Activated CD4-positive, alpha-beta T cell treated with anti-CD3 and anti-CD28 coated beads, Interleukin-2, Interleukin-4, amounts not matched to agents 100 ng/mL and 50 ng/mL, durations not matched to agents 16 hours and 8 hours (primary cell): ENCODE measurements at regions not wholly inside any gene's neighbourhood (a gene's known extent, or its start where the extent isn't known, plus 50 kb on each side); places are given as distances from the start of the nearest gene placed in this dataset.
A peak's percentile ranks its signal among the peaks of the same experiment; 100 is the strongest.
"Not testable (repeated sequence)": the region's sequence is repeated elsewhere in the genome, so short reads cannot be mapped to it uniquely, and the experiment has no call there.

Experiments used
- DNase-seq: peaks from one replicate; pipeline ENCODE4 v3.0.0-alpha.2; 2020; ENCODE audit warnings: low spot score

DNA sequence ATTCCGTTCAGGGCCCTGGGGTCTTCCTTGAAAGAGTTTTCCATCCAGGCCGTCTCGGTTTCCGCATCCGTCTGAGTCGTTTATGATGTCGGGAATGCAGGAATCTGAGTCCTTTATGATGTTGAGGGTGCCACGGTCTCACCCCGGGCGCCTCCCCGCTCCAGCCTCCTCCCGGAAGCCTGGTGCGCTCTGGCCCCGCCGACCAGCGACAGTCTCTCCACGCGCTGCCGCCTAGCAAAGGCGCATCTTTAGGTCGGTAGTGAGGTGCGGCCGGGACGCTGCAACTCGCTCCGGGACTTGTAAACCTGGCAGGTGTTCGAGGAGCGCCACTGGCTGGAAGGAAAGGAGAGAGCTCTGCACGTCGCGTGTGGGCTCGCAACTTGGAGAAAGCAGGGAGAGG lies 132.6 kb downstream of the FAM72C start:
- not testable (repeated sequence) for DNase-seq

GRCh38 chr1:143838598-143838929 lies 133.2 kb downstream of the FAM72C start:
- not testable (repeated sequence) for DNase-seq

- DNase-seq, result not testable (repeated sequence)
Observed at GRCh38 chr1:143837924-143838597, 133.7 kb downstream of the FAM72C start.

DNA sequence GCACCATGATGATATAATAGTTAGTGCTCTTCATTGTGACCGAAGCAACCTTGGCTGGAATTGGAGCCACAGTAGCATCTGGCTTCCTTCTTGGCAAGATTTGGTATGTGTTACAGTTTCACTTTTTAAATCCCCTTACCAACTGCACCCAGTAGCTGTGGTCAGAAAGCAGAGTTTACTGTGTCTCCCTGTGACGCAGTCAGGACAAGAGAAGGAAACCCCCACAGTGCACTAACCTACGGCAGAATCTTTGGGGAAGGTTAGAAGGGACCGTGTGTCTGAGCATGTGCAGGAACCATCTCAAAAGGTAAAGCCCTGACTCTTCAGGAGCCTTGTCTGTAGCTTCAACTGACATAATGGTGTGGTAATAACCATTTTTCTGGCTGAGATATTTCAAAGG lies 138.4 kb downstream of the FAM72C start:
- not testable (repeated sequence) for DNase-seq

DNA sequence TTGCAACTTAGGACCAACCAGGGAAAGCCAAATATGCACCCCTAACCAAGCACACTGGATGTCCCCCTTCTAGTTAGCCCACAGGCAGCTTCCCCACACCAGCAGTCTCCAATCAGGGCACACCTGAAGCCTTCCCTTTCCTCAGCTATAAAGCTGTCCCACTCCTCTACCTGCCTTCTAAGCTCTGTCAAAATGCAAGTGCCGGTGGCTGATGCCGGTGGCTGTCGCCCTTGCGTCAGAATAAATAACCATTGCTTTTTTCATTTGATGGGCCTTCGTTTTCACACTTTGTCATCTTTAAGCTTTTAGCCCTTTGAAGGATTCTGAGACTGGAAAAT lies 139.4 kb downstream of the FAM72C start:
- not testable (repeated sequence) for DNase-seq

- DNase-seq, result not testable (repeated sequence)
Observed at GRCh38 chr1:143831479-143832378, 140.1 kb downstream of the FAM72C start.

DNA sequence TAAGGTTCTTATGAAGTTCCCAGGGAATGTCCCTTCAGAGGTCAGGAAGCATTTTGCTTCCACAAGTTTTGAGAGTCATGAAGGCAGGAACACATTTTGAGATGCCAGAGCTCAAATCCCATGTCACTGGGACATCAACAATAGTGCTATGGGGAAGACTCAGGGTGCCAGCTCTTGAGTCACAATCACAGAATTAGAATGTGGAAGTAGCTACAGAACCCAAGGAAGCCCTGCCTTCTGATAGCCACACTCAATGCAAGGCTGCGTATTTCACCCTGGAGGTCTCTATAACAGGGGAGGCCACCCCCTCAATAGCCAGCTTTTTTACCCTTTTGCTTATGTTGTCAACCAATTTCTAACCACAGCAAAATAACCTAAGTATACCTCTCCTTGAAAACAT lies 145.6 kb downstream of the FAM72C start:
- DNase-seq, result not testable (repeated sequence)

- not testable (repeated sequence) for DNase-seq
Observed at GRCh38 chr1:143824266-143824665, 147.5 kb downstream of the FAM72C start.

GRCh38 chr1:143820058-143820457 lies 151.7 kb downstream of the FAM72C start:
- not testable (repeated sequence) for DNase-seq

GRCh38 chr1:143816369-143816768 lies 155.4 kb downstream of the FAM72C start:
- not testable (repeated sequence) for DNase-seq

DNA sequence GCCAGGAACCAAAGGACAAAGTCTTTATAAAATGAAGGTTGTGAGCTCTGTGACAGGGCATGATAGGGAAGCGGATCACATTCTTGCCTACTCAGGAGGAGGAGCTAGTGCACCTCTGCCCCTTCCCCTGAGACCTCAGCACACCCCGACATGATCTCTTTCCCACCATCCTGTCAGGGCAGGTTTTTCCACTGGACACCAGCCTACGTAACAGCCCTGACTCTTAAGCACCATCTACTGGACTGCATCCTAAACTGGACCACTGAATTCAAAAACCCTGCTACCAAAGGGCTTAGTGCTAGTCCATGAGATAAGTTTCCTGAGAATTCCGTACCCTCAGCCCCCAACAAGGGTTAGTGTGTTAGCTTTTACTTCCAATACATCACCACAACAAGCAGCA lies 166.4 kb downstream of the FAM72C start:
- DNase-seq, result not testable (repeated sequence)

- DNase-seq, result not testable (repeated sequence)
Observed at GRCh38 chr1:143804707-143805356, 167.0 kb downstream of the FAM72C start.

GRCh38 chr1:143803927-143804411 lies 167.8 kb downstream of the FAM72C start:
- peak; percentile 42 for DNase-seq

GRCh38 chr1:143803095-143803494 lies 168.7 kb downstream of the FAM72C start:
- not testable (repeated sequence) for DNase-seq

GRCh38 chr1:143799568-143800187 lies 172.1 kb downstream of the FAM72C start:
- not testable (repeated sequence) for DNase-seq

GRCh38 chr1:143796369-143796768 lies 175.4 kb downstream of the FAM72C start:
- not testable (repeated sequence) for DNase-seq

DNA sequence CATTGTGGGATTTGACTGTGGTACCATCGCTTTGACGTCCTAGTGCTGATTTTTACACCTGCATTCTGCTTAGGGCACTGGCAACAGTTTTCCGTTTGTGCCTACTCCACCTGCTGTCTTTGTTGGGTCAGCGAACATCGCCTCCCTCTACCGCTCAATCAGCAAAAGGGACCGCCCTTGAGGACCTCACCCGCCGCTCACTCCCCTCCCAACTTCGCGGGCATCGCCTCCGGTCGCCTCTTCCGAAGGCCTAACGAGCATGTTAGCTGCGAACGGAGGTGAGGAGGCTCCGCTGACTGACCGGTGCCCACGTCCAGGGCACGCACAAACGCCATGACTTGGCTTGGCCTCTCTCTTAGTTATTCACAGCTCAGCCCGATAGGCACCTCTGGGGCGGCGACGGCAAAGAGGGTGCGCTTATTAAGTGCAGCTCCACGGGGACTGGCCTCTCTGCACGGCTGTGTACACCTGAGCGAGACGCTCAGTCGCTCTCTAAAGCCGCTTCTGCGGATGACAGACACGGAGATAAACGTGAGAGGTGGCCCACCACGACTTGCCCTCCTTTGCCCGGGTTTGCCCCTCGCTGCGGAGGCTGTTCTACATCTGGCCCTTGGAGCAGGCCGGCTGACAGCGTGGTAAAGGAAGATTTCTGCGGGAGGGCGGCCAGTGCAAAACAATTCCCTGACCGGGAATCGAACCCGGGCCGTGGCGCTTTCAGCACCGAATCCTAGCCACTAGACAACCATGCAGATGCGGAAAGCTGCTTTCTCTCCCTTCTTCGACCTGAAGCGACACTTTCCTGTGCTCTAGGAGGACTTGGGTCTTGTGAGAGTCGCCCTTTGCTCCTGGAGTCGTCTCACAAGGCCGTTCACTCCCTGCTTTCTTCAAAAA lies 179.5 kb downstream of the FAM72C start:
- not testable (repeated sequence) for DNase-seq

DNA sequence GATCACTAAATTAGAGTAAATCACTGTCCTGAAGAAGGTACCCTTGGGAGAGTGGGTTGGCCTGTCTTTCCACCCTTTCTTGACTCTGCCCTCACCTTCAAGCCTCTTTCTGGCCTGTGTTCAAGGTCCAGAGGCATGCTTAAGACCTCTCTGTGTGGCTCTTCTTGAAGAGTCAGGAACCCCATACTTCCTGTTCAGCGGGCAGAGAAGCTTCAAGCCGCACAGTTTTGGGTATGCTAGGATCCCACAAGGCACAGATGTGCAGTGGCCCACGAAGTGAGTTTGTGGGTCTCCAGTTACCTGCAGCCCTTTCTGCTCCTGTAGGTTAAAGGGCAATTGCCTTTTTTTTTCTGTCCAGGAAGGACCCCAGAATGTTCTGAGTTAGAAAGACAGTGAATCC lies 185.4 kb downstream of the FAM72C start:
- not testable (repeated sequence) for DNase-seq

GRCh38 chr1:143785883-143786282 lies 185.9 kb downstream of the FAM72C start:
- not testable (repeated sequence) for DNase-seq

GRCh38 chr1:143784239-143784882 lies 187.4 kb downstream of the FAM72C start:
- not testable (repeated sequence) for DNase-seq
